ENCODE measurements at regions not wholly inside any gene's neighbourhood (a gene's known extent, or its start where the extent isn't known, plus 50 kb on each side); places are given as distances from the start of the nearest gene placed in this dataset.

GRCh38 chr14:66288511-66288910 is 197.7 kb upstream of the CCDC196 start:
- no peak overlapping the region for H3K27ac ChIP-seq (ENCODE audit: insufficient read depth, low read length)
- H2BK5ac ChIP-seq (ENCODE audit: low read depth, low read length, poor library complexity, severe bottlenecking): no peak overlapping the region
- no peak overlapping the region for H3K56ac ChIP-seq (ENCODE audit: extremely low read depth, insufficient read depth, low read length)
- ChIA-PET CTCF (no interaction called here), POLR2A (ENCODE audit: unreplicated experiment) (no interaction called here)
- no peak overlapping the region for H3K14ac ChIP-seq (replicated peaks; ENCODE audit: low read depth, low read length)
- ATAC-seq (ENCODE audit: low read depth) (no peak), DNase-seq (no peak)
- dilution Hi-C loops (cut with HindIII; ENCODE audit: low sequenced_read_pairs, unreplicated experiment) (no loop called here), intact Hi-C loops (cut with micrococcal nuclease) (no loop called here), in situ Hi-C loops (cut with MboI; ENCODE audit: low sequenced_read_pairs) (no loop called here)
- H2AK5ac ChIP-seq (ENCODE audit: low read depth, low read length): no peak overlapping the region
- no peaks in the 10 kb centered on the region for H3K79me1 ChIP-seq (ENCODE audit: low read depth in 1 of 2, low read length in 2 of 2)
- H2BK120ac ChIP-seq (ENCODE audit: low read depth, low read length): no peak overlapping the region
- H3K9me1 ChIP-seq (ENCODE audit: insufficient read depth, low read length): no peaks in the 10 kb centered on the region
- H3K4ac ChIP-seq (ENCODE audit: low read depth, low read length): no peak overlapping the region
- no peak overlapping the region for H3K18ac ChIP-seq (ENCODE audit: low read depth, low read length)
- no peak overlapping the region for H4K91ac ChIP-seq (ENCODE audit: insufficient read depth, low read depth, low read length)
- no peak overlapping the region for H2AFZ ChIP-seq (replicated peaks; ENCODE audit: low read length, poor library complexity)
- no peak overlapping the region for H3K4me2 ChIP-seq (ENCODE audit: low read depth, low read length)
- H3K27me3 ChIP-seq (ENCODE audit: control insufficient read depth, insufficient read depth, low read length): no peaks in the 10 kb centered on the region
- H4K5ac ChIP-seq (ENCODE audit: low read depth, low read length): no peak overlapping the region
- H3K9ac ChIP-seq (ENCODE audit: low read depth, low read length): no peak overlapping the region
- WGBS, 2 experiments (ENCODE audit: extremely low coverage in 2 of 2, insufficient read length in 1 of 2): no CpG with 5 or more reads among the region's 3 CpGs
- no peak overlapping the region for H3K23ac ChIP-seq (ENCODE audit: low read depth, low read length)
- no peaks in the 10 kb centered on the region for H3K36me3 ChIP-seq (ENCODE audit: control insufficient read depth, insufficient read depth, low read length)
- H2BK15ac ChIP-seq (ENCODE audit: low read depth, low read length): no peak overlapping the region
- H4K20me1 ChIP-seq (ENCODE audit: insufficient read depth, low read length): no peaks in the 10 kb centered on the region
- no peak for TF ChIP-seq MAZ (IDR thresholded peaks at IDR 0.05; ENCODE audit: borderline replicate concordance, low read depth, low read length)
- TF ChIP-seq, protein P1, sequence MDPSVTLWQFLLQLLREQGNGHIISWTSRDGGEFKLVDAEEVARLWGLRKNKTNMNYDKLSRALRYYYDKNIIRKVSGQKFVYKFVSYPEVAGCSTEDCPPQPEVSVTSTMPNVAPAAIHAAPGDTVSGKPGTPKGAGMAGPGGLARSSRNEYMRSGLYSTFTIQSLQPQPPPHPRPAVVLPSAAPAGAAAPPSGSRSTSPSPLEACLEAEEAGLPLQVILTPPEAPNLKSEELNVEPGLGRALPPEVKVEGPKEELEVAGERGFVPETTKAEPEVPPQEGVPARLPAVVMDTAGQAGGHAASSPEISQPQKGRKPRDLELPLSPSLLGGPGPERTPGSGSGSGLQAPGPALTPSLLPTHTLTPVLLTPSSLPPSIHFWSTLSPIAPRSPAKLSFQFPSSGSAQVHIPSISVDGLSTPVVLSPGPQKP (IDR thresholded peaks at IDR 0.05; ENCODE audit: borderline replicate concordance, low read depth, low read length): no peak
- TF ChIP-seq MAFK (IDR thresholded peaks at IDR 0.05; ENCODE audit: low read depth, low read length): no peak
- no peak for TF ChIP-seq RCOR1 (IDR thresholded peaks at IDR 0.05; ENCODE audit: insufficient replicate concordance, low read length)
- TF ChIP-seq SMC3 (IDR thresholded peaks at IDR 0.05; ENCODE audit: low read depth, low read length): no peak
- no peak for TF ChIP-seq FOS (IDR thresholded peaks at IDR 0.05; ENCODE audit: low read depth, low read length)
- no peak for TF ChIP-seq MXI1 (IDR thresholded peaks at IDR 0.05; ENCODE audit: borderline replicate concordance, low read depth, low read length)
- TF ChIP-seq RFX5 (IDR thresholded peaks at IDR 0.05; ENCODE audit: low read depth, low read length): no peak
- no peaks in the 10 kb centered on the region for H3K4me1 ChIP-seq (ENCODE audit: control insufficient read depth, insufficient read depth, low read length)
- no peak overlapping the region for H2AK9ac ChIP-seq (replicated peaks; ENCODE audit: low read depth, low read length, poor library complexity)
- no peak overlapping the region for H2BK20ac ChIP-seq (ENCODE audit: low read depth, low read length)
- H4K8ac ChIP-seq (ENCODE audit: low read depth in 2 of 2, low read length in 2 of 2): no peak overlapping the region
- no TSS peak for BruUV-seq (replicated peaks)
- H3K4me3 ChIP-seq (ENCODE audit: insufficient read depth, low read depth, low read length): no peak overlapping the region
- H3K9me3 ChIP-seq (ENCODE audit: control insufficient read depth, insufficient read depth, low read length): peaks cover 11% of the 10 kb centered on the region
